GM21576 (cell line): ENCODE measurements at regions not wholly inside any gene's neighbourhood (a gene's known extent, or its start where the extent isn't known, plus 50 kb on each side); places are given as distances from the start of the nearest gene placed in this dataset.
"Not testable (repeated sequence)": the region's sequence is repeated elsewhere in the genome, so short reads cannot be mapped to it uniquely, and the experiment has no call there.

ENCODE experiments used
- ATAC-seq: cut with Tn5 transposase; IDR thresholded peaks from one replicate; pipeline ENCODE4 v1.9.1; 2021; ENCODE audit warnings: mild to moderate bottlenecking, moderate library complexity; ENCODE audit not compliant: unreplicated experiment

GRCh38 chr9:90523958-90524357 is 118.7 kb downstream of the DIRAS2 start:
- no peak for ATAC-seq

GRCh38 chr9:90526386-90526785 is 116.2 kb downstream of the DIRAS2 start:
- ATAC-seq, result no peak

GRCh38 chr9:90536094-90536493 is 106.5 kb downstream of the DIRAS2 start:
- not testable (repeated sequence) for ATAC-seq

DNA sequence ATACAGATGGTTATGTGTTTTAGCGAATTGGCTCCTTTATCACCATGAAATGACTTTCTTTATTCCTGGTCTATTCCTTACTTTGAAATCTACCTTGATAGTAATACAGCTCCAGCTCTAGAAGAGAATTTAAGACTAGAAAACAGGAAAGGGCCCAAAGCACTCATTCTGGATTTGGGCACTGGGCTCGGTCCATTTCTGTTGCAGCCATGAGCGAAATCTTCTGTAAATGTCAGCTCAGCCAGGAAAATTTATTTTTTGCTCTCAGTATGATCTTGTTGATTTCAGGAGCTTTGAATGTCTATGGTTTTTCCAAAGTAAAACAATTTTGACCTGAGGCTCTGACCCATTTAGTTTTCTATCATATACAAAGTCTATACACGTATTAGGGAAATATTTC is 104.1 kb downstream of the DIRAS2 start:
- ATAC-seq, result no peak

DNA sequence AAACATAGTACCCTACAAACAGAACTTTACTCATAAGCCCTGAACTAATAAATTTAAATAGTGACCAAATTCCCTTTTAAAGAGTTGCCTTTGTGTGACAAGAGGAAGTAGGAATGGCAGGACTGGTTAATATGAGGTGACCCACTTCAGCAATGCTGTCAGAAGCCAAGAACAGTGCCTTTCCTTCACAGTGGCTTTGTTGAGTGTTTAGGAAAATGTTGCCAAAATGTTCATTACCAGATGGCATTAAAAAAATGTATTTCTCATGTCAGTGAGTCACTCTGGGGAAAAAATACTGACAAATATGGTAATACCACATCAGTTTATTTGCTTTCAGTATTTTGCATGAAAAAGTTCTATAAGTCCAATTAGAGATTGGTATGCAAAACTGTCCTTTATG is 103.3 kb downstream of the DIRAS2 start:
- ATAC-seq, result no peak

DNA sequence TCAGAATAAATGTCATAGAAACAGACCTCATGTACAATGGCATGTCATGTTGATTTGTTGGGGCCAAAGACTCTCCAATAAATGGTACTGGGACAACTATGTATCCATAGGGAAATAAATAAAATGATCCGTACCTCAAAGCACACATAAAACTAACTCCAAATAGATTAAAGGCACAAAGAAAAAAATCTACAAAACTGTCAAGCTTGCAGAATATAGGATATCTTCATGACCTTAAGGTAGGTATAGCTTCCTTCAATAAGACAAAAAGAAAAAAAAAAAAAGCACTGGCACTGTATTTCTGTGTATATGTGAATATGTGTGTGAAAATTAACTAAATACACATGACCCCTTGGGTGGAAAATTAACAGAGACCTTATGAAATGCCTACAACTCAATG is 101.9 kb downstream of the DIRAS2 start:
- ATAC-seq, result no peak

DNA sequence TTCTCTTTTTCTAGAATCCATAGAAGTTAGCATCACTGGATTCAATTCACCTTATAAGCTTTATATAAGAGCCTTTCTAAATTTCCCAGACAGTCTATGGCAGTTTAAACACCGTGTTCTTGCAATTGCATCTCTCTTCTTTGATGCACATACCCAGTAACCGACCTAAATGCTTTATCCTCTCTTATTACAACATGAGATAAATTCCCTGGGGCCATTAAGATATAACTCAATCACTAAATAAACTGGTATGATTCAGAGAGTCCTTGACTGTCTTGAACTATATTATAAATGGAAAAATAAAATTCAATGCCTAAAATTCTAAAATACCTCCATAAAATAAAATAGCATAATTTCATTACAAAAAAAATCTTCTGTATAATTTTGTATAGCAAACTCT is 98.1 kb downstream of the DIRAS2 start:
- ATAC-seq, result no peak

- ATAC-seq, result no peak
These were observed 96.4 kb downstream of the DIRAS2 start for GRCh38 chr9:90546200-90546599.

DNA sequence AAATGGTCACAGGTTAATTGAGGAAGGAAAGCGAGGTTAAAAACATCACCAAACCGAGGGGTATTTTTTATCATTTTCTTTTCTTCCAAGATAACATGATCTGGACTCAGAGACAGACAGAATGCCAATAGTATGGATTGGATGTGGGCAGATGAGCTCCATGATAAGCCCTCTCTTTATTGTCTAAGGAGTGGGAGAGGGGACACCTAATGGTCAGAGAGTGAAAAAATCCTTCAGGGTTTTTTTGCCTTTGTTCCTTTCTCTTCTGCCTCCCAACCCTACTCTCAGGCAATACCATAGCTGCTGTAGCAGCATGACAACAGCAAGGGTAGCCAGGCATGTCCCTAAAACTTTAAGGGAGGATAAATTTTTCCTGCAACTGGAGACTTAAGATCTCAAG is 94.7 kb downstream of the DIRAS2 start:
- ATAC-seq, result no peak

- peak; percentile 95 for ATAC-seq
These were observed 90.3 kb downstream of the DIRAS2 start for GRCh38 chr9:90552317-90552716.

DNA sequence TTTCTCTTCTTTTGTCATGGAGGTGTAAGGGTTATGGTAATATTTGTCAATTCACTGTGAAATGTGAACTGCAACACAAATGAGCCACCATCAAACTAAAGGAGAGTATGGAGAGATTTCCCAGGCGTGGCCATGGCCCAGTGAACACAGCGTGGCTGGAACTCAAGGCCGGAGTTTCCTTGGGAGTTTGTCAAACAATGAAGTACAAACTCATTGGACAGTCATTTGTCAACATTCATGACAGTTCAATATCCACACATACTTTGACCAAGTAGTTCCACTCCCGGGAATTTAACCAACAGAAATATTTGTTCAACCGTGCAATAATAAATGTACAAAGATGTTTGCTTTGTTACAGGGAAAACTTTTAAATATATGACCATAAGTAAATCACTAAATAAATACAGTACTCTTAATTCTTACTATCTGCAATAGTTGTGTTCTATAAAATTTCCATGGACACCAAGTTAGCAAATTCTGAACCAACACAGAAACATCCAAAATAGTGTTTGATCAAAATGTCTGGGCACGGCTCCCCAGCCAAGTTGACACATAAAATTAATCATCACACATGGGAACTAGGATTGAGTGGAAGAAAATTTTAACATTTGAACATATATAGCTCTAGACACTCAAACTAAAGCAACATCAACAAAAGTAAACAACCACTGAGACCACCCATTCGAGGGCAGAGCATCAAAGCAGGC is 87.1 kb downstream of the DIRAS2 start:
- no peak for ATAC-seq

GRCh38 chr9:90556897-90557675 is 85.5 kb downstream of the DIRAS2 start:
- ATAC-seq, result no peak

DNA sequence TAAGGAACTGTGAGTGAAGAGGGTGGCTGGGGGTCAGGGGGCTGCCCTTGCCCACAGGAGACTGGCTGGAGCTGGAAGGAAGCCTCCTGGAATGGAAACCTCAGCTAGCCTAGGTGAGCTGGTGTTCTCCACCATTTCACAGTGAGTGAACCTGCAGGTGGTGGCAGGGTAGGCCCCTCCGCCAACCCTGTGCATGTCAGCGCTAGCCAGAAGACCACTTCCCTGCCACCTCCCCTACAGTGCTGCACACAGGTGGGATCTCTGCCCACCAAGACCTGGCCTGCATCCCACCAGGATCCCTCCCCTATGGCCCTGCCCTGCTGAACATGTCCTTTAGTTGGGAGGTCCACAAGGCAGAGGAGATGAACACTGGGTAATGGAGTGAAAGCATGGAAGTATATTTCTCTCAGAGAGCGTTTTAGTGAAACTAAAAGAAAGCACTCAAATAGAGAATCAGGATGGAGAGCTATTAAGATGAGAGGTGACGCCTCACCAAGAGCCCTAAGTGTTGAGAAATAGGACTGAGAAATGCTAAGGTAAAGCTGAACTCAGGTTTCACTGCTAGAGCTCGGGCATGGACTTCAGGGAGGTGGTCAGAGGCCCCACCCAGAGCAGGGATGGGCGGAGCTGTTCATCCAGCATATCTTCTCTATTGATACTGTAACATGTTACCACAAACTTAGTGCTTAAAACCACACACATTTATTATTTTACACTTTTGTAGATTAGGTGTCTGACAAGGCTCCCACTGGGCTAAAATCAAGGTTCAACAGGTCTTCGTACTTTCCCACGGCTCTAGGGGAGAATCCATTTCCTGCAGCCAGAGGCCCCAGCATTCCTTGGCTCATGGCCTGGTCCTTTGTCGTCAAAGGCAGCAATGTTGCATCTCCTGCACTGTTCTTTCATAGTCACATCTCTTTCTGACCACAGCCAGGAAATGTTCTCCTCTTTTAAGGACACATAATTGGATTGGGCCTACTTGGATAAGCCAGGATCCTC is 83.2 kb downstream of the DIRAS2 start:
- no peak for ATAC-seq
